Mesodermal cell (in vitro differentiated cells): ENCODE measurements at regions not wholly inside any gene's neighbourhood (a gene's known extent, or its start where the extent isn't known, plus 50 kb on each side); places are given as distances from the start of the nearest gene placed in this dataset.

Experiments used
- H3K27ac ChIP-seq: 2 replicates; pipeline ENCODE4 v1.7.0; 2013; ENCODE audit warnings: mild to moderate bottlenecking, low read depth, low read length, moderate library complexity; ENCODE audit not compliant: severe bottlenecking
- H3K36me3 ChIP-seq: 2 replicates; pipeline ENCODE4 v1.7.1; 2013; ENCODE audit warnings: mild to moderate bottlenecking, low read length, moderate library complexity; ENCODE audit not compliant: control insufficient read depth, insufficient read depth
- H3K4me1 ChIP-seq: one replicate; pipeline ENCODE4 v1.7.1; 2013; ENCODE audit warnings: mild to moderate bottlenecking, low read length; ENCODE audit not compliant: insufficient read depth, control insufficient read depth, poor library complexity, severe bottlenecking
- H3K4me3 ChIP-seq: 2 replicates; pipeline ENCODE4 v1.7.0; 2013; ENCODE audit warnings: low read length, control low read depth, mild to moderate bottlenecking; ENCODE audit not compliant: insufficient read depth, poor library complexity, severe bottlenecking; ENCODE audit errors: extremely low read depth
- H3K9me3 ChIP-seq: 2 replicates; pipeline ENCODE4 v1.7.1; 2013; ENCODE audit warnings: mild to moderate bottlenecking, low read length, moderate library complexity; ENCODE audit not compliant: control insufficient read depth
- WGBS, 2 experiments: methylation state at CpG; one replicate each; pipeline ENCODE4 v1.1.5; 2013; ENCODE audit warnings: missing lambda C conversion rate in 2 of 2; ENCODE audit not compliant: insufficient coverage in 2 of 2; 5-methylcytosine and 5-hydroxymethylcytosine counted together

DNA sequence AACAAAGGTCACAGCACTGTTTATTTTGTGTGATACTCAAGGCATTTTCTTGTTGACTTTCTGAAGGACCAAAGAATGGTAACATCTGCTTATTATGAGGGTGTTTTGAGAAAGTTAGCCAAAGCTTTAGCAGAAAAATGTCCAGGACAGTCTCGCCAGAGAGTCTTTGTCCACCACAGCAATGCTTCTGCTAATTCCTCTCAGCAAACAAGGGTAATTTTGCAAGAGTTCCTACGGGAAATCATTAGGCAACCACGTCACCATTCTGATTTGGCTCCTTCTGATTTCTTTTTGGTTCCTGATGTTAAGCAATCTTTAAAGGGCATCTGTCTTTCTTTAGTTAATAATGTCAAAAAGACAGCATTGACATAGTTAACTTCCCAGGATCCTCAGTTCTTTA, 639.3 kb upstream of the STEAP1 start:
- Histone ChIP-seq H3K36me3 (no peaks in the 10 kb centered on the region), H3K4me3 (no peak overlapping the region), H3K27ac (no peak overlapping the region), H3K9me3 (no peaks in the 10 kb centered on the region), H3K4me1 (no peaks in the 10 kb centered on the region)
- 74 to 76% methylated on average over 2 to 3 of the region's 3 CpGs for whole genome bisulfite sequencing, 2 experiments

DNA sequence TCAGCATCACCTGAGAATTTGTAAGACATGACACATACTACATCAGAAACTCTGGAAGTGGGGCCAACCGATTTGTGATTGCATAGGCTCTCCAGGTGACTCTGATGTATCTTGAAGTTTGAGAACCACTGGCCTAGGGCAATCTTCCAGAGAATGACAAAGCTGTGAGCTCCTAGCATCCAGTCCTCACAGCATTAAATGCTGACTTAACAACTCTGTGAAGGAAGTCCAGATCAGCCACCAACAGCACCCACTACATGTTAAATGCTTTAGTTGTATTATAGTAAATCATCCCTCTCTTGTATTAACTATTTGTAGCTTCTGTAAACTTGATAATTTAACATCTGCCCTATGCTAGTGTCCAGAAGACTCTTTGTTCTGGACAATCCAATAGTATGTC, 636.5 kb upstream of the STEAP1 start:
- H3K4me1 ChIP-seq, result no peaks in the 10 kb centered on the region
- no peak overlapping the region for H3K4me3 ChIP-seq
- no peaks in the 10 kb centered on the region for H3K36me3 ChIP-seq
- WGBS, 2 experiments, result 40 to 63% methylated on average over 1 of the region's 1 CpG
- H3K9me3 ChIP-seq, result no peaks in the 10 kb centered on the region
- H3K27ac ChIP-seq, result no peak overlapping the region

GRCh38 chr7:89549768-89550167, 604.5 kb upstream of the STEAP1 start:
- WGBS, 2 experiments, result 67% methylated on average over 1 of the region's 1 CpG
- no peaks in the 10 kb centered on the region for H3K36me3 ChIP-seq
- H3K4me1 ChIP-seq, result no peaks in the 10 kb centered on the region
- H3K4me3 ChIP-seq, result no peak overlapping the region
- H3K27ac ChIP-seq, result no peak overlapping the region
- peaks cover 5% of the 10 kb centered on the region for H3K9me3 ChIP-seq

- 66% methylated on average over 2 of the region's 5 CpGs; no CpG with 5 or more reads in 1 of the 2 experiments for WGBS, 2 experiments
- H3K4me3 ChIP-seq, result no peak overlapping the region
- H3K27ac ChIP-seq, result no peak overlapping the region
Observed at GRCh38 chr7:89554209-89554608, 600.1 kb upstream of the STEAP1 start.

GRCh38 chr7:89559596-89559995, 594.7 kb upstream of the STEAP1 start:
- peaks cover 3% of the 10 kb centered on the region for H3K9me3 ChIP-seq
- WGBS, 2 experiments, result no CpG with 5 or more reads among the region's 3 CpGs
- no peaks in the 10 kb centered on the region for H3K4me1 ChIP-seq
- H3K36me3 ChIP-seq, result no peaks in the 10 kb centered on the region
- H3K27ac ChIP-seq, result no peak overlapping the region
- no peak overlapping the region for H3K4me3 ChIP-seq

More at GRCh38 chr7:89554209-89554608, 600.1 kb upstream of the STEAP1 start:
- Histone ChIP-seq H3K36me3 (no peaks in the 10 kb centered on the region), H3K9me3 (peaks cover 8% of the 10 kb centered on the region), H3K4me1 (no peaks in the 10 kb centered on the region)

DNA sequence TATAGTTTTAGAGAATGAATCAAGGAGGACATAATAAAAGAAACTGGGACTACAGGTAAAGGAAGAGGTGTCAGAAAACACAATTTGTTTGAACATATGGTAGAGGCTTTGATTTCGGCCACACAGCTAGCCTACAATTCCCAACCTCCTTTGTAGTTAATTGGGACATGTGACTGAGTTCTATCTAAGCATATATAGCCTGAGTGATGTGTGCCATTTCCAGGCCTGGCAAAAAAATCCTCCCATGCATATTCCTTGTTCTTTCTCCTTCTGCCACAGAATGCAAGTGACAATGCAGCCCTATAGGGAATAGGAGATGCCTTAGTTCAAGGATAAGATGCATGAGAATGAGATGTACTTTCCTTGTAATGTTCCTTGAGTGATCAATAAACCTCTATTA, 590.7 kb upstream of the STEAP1 start:
- Histone ChIP-seq H3K36me3 (no peaks in the 10 kb centered on the region), H3K4me1 (no peaks in the 10 kb centered on the region), H3K27ac (no peak overlapping the region), H3K4me3 (no peak overlapping the region), H3K9me3 (peaks cover 6% of the 10 kb centered on the region)
- WGBS, 2 experiments, result no CpG with 5 or more reads among the region's 1 CpG

GRCh38 chr7:89584896-89585295, 569.4 kb upstream of the STEAP1 start:
- Histone ChIP-seq H3K36me3 (no peaks in the 10 kb centered on the region), H3K4me3 (no peak overlapping the region), H3K27ac (no peak overlapping the region), H3K9me3 (peaks cover 8% of the 10 kb centered on the region), H3K4me1 (no peaks in the 10 kb centered on the region)
- 67% methylated on average over 1 of the region's 1 CpG for WGBS, 2 experiments

GRCh38 chr7:89593125-89593524, 561.1 kb upstream of the STEAP1 start:
- Histone ChIP-seq H3K27ac (no peak overlapping the region), H3K4me3 (no peak overlapping the region)
- WGBS, 2 experiments, result 55% methylated on average over 2 of the region's 5 CpGs

GRCh38 chr7:89602984-89603383, 551.3 kb upstream of the STEAP1 start:
- Histone ChIP-seq H3K4me3 (no peak overlapping the region), H3K9me3 (no peaks in the 10 kb centered on the region), H3K27ac (no peak overlapping the region), H3K4me1 (no peaks in the 10 kb centered on the region), H3K36me3 (no peaks in the 10 kb centered on the region)
- 50 to 67% methylated on average over 1 of the region's 1 CpG for WGBS, 2 experiments

More at GRCh38 chr7:89593125-89593524, 561.1 kb upstream of the STEAP1 start:
- Histone ChIP-seq H3K36me3 (no peaks in the 10 kb centered on the region), H3K9me3 (no peaks in the 10 kb centered on the region), H3K4me1 (no peaks in the 10 kb centered on the region)

DNA sequence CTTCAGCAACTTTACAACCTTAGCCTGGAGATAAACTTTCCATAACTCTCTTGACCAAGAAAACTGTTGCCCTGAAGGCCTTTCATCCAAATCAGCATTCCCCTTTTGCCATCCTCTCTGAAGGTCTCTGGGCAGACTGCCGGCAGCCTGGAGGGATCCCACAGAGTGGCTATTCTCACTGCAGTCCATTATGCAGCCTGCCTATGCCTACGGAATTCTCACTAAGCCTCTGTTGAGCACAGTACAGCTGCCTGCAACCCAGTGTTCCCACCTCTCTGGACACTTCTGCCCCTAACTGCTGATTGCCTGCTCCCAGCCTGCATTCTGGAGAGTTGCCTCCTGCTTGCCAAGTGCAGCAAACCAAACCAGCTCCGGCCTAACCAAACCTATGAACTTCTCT, 548.9 kb upstream of the STEAP1 start:
- no peaks in the 10 kb centered on the region for H3K4me1 ChIP-seq
- WGBS, 2 experiments, result 56 to 78% methylated on average over 2 of the region's 3 CpGs
- no peak overlapping the region for H3K4me3 ChIP-seq
- no peak overlapping the region for H3K27ac ChIP-seq
- no peaks in the 10 kb centered on the region for H3K9me3 ChIP-seq
- no peaks in the 10 kb centered on the region for H3K36me3 ChIP-seq

DNA sequence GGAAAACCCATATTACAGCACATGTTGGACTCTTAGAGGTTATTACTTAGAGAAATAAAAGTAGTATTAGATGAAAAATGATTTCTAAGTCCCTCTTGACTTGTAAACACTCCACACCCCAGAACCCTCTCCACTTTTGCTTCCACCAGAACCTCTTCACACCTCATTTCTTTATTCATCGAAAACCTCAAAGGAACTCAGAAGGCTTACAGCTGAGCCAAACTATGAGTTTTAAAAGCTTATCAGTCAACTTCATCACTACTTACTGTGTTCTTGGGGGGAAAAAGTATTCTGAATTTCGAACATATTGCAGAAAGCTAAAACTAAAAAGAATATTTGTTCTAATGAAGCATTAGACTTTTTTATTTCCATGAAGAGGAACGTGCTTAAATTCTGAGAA, 547.8 kb upstream of the STEAP1 start:
- 77 to 78% methylated on average over 1 to 2 of the region's 3 CpGs for WGBS, 2 experiments
- Histone ChIP-seq H3K36me3 (no peaks in the 10 kb centered on the region), H3K4me3 (no peak overlapping the region), H3K27ac (no peak overlapping the region), H3K9me3 (no peaks in the 10 kb centered on the region), H3K4me1 (no peaks in the 10 kb centered on the region)

DNA sequence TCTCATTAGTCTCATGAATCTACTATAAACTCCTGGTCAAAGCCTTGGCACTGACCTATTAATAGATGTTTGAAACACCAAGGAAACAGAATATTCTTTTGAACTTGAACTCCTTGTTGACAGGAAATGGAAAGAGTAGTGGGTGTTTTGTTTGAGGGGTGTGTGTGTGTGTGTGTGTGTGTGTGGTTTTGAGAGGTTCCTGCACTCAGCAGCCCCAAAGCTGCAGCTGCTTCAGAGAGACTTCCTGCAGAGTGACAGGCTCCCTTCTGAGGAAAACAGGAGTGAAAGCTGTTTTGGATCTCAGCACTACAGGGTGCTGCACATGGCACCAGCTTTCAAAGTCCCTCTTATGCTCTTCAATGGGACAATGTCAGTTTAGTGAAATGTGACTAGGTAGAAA, 546.5 kb upstream of the STEAP1 start:
- H3K9me3 ChIP-seq, result no peaks in the 10 kb centered on the region
- H3K4me3 ChIP-seq, result no peak overlapping the region
- no peaks in the 10 kb centered on the region for H3K4me1 ChIP-seq
- H3K36me3 ChIP-seq, result no peaks in the 10 kb centered on the region
- no peak overlapping the region for H3K27ac ChIP-seq
